ENCODE measurements at regions not wholly inside any gene's neighbourhood (a gene's known extent, or its start where the extent isn't known, plus 50 kb on each side); places are given as distances from the start of the nearest gene placed in this dataset.

GRCh38 chr2:146762786-146763185, 1082.0 kb upstream of the ACVR2A start:
- TF ChIP-seq EZH2 (IDR thresholded peaks at IDR 0.05; ENCODE audit: low read depth, unreplicated experiment) (no peak), CREB1 (CRISPR knock-in tag; IDR thresholded peaks at IDR 0.05; ENCODE audit: low read depth) (no peak), POLR2AphosphoS5 (IDR thresholded peaks at IDR 0.05; ENCODE audit: low read depth) (no peak), CTCF (conservative IDR thresholded peaks at IDR 0.05; ENCODE audit: low read depth in 2 of 2) (no peak), NANOG (IDR thresholded peaks at IDR 0.05; ENCODE audit: borderline replicate concordance) (no peak), REST (IDR thresholded peaks at IDR 0.05; ENCODE audit: unreplicated experiment) (no peak), EZH2phosphoT487 (IDR thresholded peaks at IDR 0.05; ENCODE audit: unreplicated experiment) (no peak), STAT1 (IDR thresholded peaks at IDR 0.05; ENCODE audit: unreplicated experiment) (no peak)

Data from GM23338 (cell line).